ENCODE measurements at regions not wholly inside any gene's neighbourhood (a gene's known extent, or its start where the extent isn't known, plus 50 kb on each side); places are given as distances from the start of the nearest gene placed in this dataset.
A peak's percentile ranks its signal among the peaks of the same experiment; 100 is the strongest.
"Not testable (repeated sequence)": the region's sequence is repeated elsewhere in the genome, so short reads cannot be mapped to it uniquely, and the experiment has no call there.

- peak; percentile 60 for DNase-seq (ENCODE audit: low read depth, low spot score)
Observed at GRCh38 chr17:47066841-47067682, 88.0 kb upstream of the RPRML start.

DNA sequence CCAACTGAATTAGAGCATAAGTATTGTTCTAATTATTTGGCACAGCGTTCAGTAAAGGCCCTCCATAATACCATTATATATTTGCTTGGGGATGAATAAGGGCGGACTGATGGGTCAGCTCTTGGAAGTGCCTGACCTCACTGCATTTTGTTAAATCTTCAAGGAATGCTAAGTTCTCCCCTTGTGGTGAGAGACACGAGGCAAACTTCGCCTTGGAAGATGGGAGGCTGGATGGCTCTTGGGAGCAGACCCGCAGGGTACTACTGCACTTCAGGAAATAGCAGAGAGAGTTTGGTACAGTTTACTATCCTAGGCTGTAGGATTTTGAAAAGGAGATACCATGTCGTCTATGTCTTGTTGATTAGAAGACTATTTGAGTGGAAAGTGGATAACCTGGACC lies 87.0 kb upstream of the RPRML start:
- no peak for DNase-seq (ENCODE audit: low read depth, low spot score)

DNA sequence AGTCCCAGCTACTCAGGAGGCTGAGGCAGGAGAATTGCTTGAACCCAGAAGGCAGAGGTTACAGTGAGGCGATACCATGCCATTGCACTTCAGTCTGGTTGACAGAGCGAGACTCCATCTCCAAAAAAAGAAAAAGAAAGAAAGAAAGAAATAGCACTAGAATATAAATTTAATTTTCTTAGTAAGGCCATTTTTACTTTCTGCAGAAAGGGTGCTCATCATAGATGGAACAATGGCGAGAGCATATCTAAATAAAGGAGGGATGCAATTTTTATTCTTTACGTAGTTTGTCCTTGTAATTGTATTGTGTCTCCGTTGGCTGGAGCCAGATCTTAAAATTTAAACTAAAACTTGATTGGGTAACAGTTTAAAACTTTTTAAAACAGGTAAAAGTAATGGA lies 85.6 kb upstream of the RPRML start:
- no peak for DNase-seq (ENCODE audit: low read depth, low spot score)

DNA sequence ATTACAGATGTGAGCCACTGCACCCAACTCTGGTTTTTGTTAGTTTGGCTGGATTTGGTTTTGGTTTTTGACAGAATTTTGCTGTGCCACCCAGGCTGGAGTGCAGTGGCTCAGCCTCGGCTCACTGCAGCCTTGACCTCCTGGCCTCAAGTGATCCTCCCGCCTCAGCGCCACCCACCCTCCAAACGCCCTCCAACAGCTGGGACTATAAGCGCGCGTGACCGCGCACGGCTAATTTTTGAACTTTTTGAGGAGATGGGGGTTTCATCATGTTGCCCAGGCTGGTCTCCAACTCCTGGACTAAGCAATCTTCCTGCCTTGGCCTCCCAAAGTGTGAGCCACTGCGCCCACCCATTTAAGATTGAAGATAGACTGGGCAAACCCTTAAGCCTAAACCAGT lies 84.4 kb upstream of the RPRML start:
- no peak for DNase-seq (ENCODE audit: low read depth, low spot score)

- DNase-seq (ENCODE audit: low read depth, low spot score), result not testable (repeated sequence)
Observed at GRCh38 chr17:47062851-47063250, 83.8 kb upstream of the RPRML start.

DNA sequence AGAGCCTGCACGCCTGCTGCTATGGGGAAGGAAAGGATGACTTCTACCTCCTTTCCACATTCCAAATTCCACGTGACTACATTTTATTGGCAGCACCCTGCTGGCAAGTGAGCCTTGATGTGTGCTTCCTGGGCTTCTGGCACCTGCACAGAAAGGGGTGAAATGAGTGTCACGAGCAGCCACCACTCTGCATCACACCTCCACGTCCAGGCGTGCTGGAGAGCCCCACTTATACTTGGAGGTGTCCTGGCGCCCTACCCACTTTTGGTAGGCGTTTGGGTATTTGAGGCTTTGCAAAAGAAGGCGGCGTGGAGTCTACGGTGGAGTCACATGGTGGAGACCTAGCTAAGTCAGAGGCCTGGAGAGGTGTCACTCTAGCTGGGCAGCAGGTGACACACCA lies 81.0 kb upstream of the RPRML start:
- not testable (repeated sequence) for DNase-seq (ENCODE audit: low read depth, low spot score)

- DNase-seq (ENCODE audit: low read depth, low spot score), result no peak
Observed at GRCh38 chr17:47057830-47058229, 78.8 kb upstream of the RPRML start.

GRCh38 chr17:47057279-47057678 lies 78.2 kb upstream of the RPRML start:
- not testable (repeated sequence) for DNase-seq (ENCODE audit: low read depth, low spot score)

DNA sequence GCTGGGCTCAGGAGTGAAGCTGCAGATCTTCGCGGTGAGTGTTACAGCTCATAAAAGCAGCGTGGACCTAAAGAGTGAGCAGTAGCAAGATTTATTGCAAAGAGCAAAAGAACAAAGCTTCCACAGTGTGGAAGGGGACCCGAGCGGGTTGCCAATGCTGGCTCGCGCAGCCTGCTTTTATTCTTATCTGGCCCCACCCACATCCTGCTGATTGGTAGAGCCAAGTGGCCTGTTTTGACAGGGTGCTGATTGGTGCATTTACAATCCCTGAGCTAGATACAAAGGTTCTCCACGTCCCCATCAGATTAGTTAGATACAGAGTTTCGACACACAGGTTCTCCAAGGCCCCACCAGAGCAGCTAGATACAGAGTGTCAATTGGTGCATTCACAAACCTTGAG lies 77.6 kb upstream of the RPRML start:
- DNase-seq (ENCODE audit: low read depth, low spot score), result not testable (repeated sequence)

Measured in activated CD4-positive, CD25-positive, alpha-beta regulatory T cell treated with anti-CD3 and anti-CD28 coated beads, Interleukin-2, amount 50 U/mL, for 16 hours (primary cell).